ENCODE measurements at regions not wholly inside any gene's neighbourhood (a gene's known extent, or its start where the extent isn't known, plus 50 kb on each side); places are given as distances from the start of the nearest gene placed in this dataset.

DNA sequence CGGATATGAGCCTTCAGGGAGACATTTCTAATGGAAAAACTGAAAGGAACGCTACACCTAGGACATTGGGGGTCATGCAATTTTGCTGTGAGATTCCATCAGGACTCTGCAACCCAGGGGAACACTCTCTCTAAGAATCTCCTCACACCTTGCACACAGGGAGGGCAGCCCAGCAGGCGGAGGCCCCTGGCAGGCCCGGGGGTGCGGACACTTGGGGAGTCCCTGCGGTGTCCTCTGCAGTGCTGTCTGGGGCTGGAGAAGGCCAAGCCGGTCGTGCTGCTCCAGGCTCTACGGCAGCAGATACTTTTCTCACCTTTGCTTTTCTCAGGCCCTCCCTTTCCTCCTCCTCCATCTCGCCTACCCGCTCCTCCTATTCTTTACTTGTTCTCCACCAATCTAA is 54.7 kb upstream of the FAM110C start:
- H3K9me3 ChIP-seq = no peaks in the 10 kb centered on the region
- DNase-seq (no peak), ATAC-seq (no peak)
- intact Hi-C loops (cut with DNase I) = no loop called here
- no peak overlapping the region for H3K27ac ChIP-seq
- H3K4me1 ChIP-seq = no peaks in the 10 kb centered on the region
- TF ChIP-seq, protein P1, sequence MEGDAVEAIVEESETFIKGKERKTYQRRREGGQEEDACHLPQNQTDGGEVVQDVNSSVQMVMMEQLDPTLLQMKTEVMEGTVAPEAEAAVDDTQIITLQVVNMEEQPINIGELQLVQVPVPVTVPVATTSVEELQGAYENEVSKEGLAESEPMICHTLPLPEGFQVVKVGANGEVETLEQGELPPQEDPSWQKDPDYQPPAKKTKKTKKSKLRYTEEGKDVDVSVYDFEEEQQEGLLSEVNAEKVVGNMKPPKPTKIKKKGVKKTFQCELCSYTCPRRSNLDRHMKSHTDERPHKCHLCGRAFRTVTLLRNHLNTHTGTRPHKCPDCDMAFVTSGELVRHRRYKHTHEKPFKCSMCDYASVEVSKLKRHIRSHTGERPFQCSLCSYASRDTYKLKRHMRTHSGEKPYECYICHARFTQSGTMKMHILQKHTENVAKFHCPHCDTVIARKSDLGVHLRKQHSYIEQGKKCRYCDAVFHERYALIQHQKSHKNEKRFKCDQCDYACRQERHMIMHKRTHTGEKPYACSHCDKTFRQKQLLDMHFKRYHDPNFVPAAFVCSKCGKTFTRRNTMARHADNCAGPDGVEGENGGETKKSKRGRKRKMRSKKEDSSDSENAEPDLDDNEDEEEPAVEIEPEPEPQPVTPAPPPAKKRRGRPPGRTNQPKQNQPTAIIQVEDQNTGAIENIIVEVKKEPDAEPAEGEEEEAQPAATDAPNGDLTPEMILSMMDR (IDR thresholded peaks at IDR 0.05) = no peak
- no peak overlapping the region for H3K4me3 ChIP-seq
- no peaks in the 10 kb centered on the region for H3K36me3 ChIP-seq
- H3K27me3 ChIP-seq (ENCODE audit: low read depth) = no peaks in the 10 kb centered on the region

Measured in lower lobe of right lung (tissue), 2 donors.